Epithelial cell of proximal tubule (primary cell): ENCODE measurements at regions not wholly inside any gene's neighbourhood (a gene's known extent, or its start where the extent isn't known, plus 50 kb on each side); places are given as distances from the start of the nearest gene placed in this dataset.

Source experiments
- DNase-seq: peaks from one replicate; pipeline ENCODE4 v3.0.0-alpha.2; 2011; ENCODE audit warnings: low read depth
- H3K4me3 ChIP-seq: 2 replicates; pipeline ENCODE4 v1.5.1; 2011; ENCODE audit warnings: low read depth, mild to moderate bottlenecking, low read length
- TF ChIP-seq, protein P1 (sequence below): conservative IDR thresholded peaks from 2 replicates; pipeline ENCODE4 v1.5.1; 2012; ENCODE audit warnings: low read depth, mild to moderate bottlenecking, low read length

DNA sequence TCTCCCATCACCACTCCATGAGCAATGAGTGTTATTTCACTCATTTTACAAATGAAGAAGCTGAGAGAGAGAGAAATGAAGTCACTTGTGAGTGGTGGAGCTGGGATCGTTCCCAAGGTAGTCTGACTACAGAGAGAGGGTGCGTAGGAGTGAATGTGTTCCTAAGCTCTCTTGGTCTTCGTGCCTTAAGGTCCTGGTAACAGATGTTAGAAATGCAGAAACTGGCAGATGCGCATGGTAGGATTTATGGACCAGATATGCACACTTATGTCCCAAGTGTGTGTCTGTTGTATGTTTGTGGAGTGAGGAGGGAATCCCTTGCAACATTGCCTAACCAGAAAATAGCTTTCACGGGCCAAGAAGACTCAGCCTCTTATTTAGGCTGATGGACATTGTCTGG is 93.2 kb upstream of the ZNF469 start:
- DNase-seq: no peak
- no peak overlapping the region for H3K4me3 ChIP-seq
- TF ChIP-seq, protein P1, sequence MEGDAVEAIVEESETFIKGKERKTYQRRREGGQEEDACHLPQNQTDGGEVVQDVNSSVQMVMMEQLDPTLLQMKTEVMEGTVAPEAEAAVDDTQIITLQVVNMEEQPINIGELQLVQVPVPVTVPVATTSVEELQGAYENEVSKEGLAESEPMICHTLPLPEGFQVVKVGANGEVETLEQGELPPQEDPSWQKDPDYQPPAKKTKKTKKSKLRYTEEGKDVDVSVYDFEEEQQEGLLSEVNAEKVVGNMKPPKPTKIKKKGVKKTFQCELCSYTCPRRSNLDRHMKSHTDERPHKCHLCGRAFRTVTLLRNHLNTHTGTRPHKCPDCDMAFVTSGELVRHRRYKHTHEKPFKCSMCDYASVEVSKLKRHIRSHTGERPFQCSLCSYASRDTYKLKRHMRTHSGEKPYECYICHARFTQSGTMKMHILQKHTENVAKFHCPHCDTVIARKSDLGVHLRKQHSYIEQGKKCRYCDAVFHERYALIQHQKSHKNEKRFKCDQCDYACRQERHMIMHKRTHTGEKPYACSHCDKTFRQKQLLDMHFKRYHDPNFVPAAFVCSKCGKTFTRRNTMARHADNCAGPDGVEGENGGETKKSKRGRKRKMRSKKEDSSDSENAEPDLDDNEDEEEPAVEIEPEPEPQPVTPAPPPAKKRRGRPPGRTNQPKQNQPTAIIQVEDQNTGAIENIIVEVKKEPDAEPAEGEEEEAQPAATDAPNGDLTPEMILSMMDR: no peak

DNA sequence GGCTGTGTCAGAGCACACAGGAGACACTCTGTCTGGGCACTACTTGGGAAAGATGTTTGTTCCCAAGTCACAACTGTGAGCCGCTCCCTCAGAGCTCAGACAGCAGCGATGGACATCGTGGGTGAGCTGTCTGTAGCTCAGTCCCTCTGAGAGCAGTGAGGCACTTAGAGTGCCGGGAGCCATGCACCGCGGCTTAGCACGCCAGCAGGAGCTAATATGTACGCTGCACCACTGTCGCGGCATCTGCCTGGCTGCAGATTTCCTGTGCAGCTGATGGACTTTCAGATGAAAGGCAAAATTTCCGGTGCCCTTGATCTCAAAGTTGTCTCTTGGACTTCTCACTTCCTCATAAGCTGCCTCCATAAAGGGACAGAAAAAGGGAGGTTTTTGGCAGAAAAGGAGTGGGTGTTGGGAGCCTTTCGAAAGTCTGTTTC is 92.8 kb upstream of the ZNF469 start:
- no peak for DNase-seq
- H3K4me3 ChIP-seq: no peak overlapping the region
- TF ChIP-seq, protein P1: no peak

DNA sequence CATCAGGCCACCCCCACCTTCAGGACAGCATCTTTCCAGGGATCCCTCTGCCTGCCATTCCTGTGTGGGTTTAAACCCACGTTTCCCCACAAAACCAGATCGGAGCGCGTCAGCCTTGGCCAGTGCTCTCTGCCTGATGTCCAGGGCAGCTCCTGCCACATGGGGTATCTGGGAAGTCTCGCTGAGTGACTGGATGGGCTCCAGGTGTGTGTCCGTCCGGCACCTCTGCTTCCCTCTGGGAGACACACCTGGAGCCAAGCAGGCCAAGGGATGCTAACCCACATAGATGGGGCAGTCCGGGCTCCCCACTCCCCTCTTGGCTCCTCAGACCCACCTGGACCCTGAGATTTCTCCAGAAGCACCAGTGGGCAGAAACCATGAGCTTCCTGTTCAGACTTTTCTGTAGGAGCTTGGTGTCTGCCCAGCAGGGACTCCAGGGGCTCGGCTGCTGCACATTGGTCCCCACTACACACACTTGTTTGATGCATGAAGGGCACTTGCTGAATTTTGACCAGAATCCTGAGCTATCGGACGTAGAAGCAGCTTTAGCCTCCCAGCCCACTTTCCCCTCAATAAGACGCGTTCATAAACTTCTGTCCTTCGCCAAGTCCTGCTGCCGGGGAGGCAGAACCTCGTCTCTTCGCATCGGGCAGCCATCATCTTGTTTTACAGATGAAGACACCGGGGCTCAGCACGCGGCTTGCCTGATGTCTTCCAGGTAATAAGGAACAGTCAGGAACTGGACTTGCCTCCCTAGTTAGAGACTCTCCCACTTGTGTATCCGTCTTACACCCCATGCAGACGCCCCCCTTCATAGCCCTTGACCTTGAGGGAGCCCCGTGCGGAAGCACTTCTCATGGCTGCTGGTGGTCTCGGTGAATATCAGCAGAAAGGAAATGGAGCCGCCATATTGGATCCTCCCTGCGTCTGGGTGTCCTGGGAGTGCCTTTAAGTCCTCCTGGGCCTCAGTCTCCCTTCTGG is 91.6 kb upstream of the ZNF469 start:
- no peak for DNase-seq
- TF ChIP-seq, protein P1: no peak
- no peak overlapping the region for H3K4me3 ChIP-seq

DNA sequence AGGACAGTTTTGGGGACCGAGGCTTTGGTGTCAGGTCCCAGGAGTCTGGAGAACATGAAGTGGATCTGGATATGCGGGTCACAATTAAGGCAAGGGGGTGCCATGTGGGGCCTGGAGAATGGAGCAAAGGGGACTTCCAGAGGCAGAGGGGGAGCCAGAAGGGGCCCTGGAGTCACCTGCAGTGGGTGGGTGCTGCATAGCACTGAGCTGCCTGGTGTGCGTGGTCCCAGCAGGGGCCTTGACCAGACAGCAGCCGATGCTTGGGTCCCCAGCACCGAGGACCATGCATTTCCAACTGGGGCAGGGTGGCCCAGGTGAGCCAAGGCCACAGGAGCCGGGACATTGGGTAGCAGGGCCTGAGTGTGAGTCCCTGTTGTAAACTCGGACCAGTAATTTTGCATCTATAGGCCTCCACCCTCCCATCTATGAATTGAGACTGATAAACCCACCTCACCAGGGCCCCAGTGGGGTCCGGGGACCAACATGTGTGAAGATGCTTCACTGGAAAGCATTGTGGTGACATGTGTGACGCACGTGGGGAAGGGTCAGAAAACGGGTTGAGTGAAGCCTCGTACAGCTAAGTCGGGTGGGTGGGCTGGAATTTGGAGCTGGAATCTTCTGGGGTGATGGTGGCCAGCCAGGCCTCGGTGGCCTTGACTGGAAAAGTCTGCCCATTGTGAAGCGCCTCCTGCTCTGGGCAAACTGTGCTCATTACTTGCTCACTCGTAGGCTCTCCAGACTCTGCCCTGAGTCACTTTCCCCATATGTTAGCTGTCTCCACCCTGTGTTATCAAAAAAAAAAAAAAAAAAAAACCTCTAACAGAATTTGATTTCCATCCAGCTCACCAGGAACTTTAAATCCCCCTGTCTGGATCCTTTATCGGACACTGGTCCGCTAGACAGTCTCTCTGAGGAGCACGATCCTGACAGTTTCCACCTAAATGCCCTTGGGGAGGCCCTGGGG is 90.5 kb upstream of the ZNF469 start:
- DNase-seq: no peak
- TF ChIP-seq, protein P1: no peak
- no peak overlapping the region for H3K4me3 ChIP-seq

DNA sequence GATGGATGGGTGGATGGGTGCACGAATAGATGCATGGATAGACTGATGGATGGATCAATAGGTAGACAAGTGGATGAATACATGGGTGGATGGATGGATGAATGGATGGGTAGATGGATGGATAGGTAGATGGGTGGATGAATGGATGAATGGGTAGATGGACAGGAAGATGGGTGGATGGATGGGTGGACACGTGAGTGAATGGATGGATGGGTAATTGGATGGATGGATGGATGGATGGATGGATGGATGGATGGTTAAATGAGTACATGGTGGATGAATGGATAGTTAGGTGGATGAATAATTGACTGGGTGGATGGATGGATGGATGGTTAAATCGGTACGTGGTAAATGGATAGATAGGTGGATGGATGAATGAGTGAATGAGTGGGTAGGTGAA is 89.7 kb upstream of the ZNF469 start:
- TF ChIP-seq, protein P1: no peak
- no peak overlapping the region for H3K4me3 ChIP-seq
- no peak for DNase-seq

DNA sequence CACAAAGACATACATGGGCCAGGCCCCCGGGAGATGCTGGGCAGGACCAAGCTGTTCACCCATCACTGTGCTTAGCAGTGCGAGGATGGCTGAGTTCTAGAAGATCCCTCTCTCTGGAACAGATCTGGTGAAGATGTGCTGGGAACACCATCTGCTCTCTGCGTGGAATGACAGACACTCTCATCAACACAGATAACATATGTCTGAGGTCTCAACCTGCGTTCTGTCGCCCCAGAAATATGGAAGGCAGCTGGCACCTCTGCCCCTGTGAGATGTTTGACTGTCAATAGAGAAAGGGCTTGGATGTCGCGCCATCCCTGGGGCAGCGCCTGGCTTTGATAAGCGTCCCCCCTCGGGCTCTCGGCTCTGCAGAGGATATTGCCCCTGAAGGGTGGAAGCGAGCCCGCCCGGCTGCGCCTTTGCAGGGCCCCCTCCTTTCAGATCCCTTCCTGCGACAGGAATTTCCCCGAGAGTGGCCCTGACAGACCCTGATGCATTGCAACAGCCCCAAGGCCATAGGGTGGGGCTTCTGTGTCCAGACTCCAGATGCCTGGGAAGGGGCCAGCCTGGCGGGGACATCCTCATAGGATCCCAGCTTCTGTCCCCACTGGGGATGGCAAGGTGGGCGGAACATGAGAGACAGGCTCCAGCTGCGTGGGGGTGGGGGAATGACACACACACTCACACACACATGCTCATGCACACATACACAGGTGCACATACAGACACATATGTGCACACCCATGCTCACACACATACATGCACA is 86.9 kb upstream of the ZNF469 start:
- TF ChIP-seq, protein P1: no peak
- no peak for DNase-seq
- H3K4me3 ChIP-seq: no peak overlapping the region
